ENCODE measurements at regions not wholly inside any gene's neighbourhood (a gene's known extent, or its start where the extent isn't known, plus 50 kb on each side); places are given as distances from the start of the nearest gene placed in this dataset.
"Not testable (repeated sequence)": the region's sequence is repeated elsewhere in the genome, so short reads cannot be mapped to it uniquely, and the experiment has no call there.

GRCh38 chr20:52305024-52305645 lies 113.6 kb upstream of the ZFP64 start:
- H3K4me3 ChIP-seq (replicated peaks; ENCODE audit: low read depth, low read length) = no peak overlapping the region
- TF ChIP-seq, protein P1, sequence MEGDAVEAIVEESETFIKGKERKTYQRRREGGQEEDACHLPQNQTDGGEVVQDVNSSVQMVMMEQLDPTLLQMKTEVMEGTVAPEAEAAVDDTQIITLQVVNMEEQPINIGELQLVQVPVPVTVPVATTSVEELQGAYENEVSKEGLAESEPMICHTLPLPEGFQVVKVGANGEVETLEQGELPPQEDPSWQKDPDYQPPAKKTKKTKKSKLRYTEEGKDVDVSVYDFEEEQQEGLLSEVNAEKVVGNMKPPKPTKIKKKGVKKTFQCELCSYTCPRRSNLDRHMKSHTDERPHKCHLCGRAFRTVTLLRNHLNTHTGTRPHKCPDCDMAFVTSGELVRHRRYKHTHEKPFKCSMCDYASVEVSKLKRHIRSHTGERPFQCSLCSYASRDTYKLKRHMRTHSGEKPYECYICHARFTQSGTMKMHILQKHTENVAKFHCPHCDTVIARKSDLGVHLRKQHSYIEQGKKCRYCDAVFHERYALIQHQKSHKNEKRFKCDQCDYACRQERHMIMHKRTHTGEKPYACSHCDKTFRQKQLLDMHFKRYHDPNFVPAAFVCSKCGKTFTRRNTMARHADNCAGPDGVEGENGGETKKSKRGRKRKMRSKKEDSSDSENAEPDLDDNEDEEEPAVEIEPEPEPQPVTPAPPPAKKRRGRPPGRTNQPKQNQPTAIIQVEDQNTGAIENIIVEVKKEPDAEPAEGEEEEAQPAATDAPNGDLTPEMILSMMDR (IDR thresholded peaks at IDR 0.05; ENCODE audit: low read depth, low read length, missing control alignments) = no peak
- DNase-seq (ENCODE audit: extremely low read depth, low read depth) = no peak

DNA sequence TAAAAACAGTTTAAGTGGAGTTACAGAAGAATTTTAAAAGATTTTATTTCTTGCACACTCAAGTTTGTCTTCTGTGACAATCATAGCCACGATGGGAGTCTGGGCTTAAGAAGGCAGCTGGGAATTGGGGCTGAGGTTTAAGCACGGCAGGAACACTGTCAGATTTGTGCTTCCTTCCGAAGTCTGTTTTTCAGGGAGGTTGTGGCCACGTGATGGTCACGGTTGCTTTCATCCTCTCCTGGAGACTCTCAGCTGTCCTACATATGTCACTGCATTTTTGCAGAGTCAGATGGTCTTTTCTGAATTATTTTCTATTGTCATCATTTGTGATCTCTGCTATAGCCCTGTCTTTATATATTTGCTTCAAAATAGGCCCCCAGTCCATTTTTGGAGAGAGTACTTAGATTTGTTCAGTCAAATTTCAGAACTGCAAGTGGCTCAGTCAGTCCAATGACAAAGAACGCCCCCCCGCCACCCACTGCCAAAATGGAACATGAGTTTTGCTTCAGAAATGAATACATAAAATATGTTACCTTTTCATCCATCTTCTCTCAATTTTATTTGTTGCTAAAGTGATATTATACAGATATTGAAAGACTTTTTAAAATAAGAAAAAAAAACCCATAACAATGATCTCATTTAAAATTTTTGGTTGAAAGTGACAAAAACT lies 111.8 kb upstream of the ZFP64 start:
- no peak for DNase-seq (ENCODE audit: extremely low read depth, low read depth)
- TF ChIP-seq, protein P1 (IDR thresholded peaks at IDR 0.05; ENCODE audit: low read depth, low read length, missing control alignments) = no peak
- H3K4me3 ChIP-seq (replicated peaks; ENCODE audit: low read depth, low read length) = no peak overlapping the region

- H3K4me3 ChIP-seq (replicated peaks; ENCODE audit: low read depth, low read length) = no peak overlapping the region
- TF ChIP-seq, protein P1 (IDR thresholded peaks at IDR 0.05; ENCODE audit: low read depth, low read length, missing control alignments) = no peak
- DNase-seq (ENCODE audit: extremely low read depth, low read depth) = no peak
Measured at GRCh38 chr20:52302736-52303135, 111.2 kb upstream of the ZFP64 start.

DNA sequence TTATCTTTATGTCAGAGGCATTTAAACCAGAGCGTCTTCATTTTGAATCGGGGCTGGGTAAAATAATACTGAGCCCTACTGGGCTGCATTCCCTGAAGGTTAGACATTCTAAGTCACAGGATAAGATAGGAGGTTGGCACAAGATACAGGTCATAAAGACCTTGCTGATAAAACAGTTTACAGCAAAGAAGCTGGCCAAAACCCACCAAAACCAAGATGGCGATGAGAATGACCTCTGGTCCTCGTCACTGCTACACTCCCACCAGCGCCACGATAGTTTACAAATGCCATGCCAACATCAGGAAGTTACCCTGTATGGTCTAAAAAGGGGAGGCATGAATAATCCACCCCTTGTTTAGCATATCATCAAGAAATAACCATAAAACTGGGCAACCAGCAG lies 110.5 kb upstream of the ZFP64 start:
- H3K4me3 ChIP-seq (replicated peaks; ENCODE audit: low read depth, low read length); DNase-seq (ENCODE audit: extremely low read depth, low read depth): not testable (repeated sequence)

GRCh38 chr20:52295556-52295955 lies 104.0 kb upstream of the ZFP64 start:
- DNase-seq (ENCODE audit: extremely low read depth, low read depth) = no peak
- TF ChIP-seq, protein P1 (IDR thresholded peaks at IDR 0.05; ENCODE audit: low read depth, low read length, missing control alignments) = no peak
- H3K4me3 ChIP-seq (replicated peaks; ENCODE audit: low read depth, low read length) = no peak overlapping the region

- H3K4me3 ChIP-seq (replicated peaks; ENCODE audit: low read depth, low read length) = no peak overlapping the region
- TF ChIP-seq, protein P1 (IDR thresholded peaks at IDR 0.05; ENCODE audit: low read depth, low read length, missing control alignments) = no peak
- no peak for DNase-seq (ENCODE audit: extremely low read depth, low read depth)
Measured at GRCh38 chr20:52294106-52294628, 102.6 kb upstream of the ZFP64 start.

GRCh38 chr20:52291109-52291508 lies 99.5 kb upstream of the ZFP64 start:
- no peak for DNase-seq (ENCODE audit: extremely low read depth, low read depth)
- no peak overlapping the region for H3K4me3 ChIP-seq (replicated peaks; ENCODE audit: low read depth, low read length)
- TF ChIP-seq, protein P1 (IDR thresholded peaks at IDR 0.05; ENCODE audit: low read depth, low read length, missing control alignments) = no peak

All from HFF-Myc (cell line).